A549 (cell line): ENCODE measurements at regions not wholly inside any gene's neighbourhood (a gene's known extent, or its start where the extent isn't known, plus 50 kb on each side); places are given as distances from the start of the nearest gene placed in this dataset.
A peak's percentile ranks its signal among the peaks of the same experiment; 100 is the strongest.
"Not testable (repeated sequence)": the region's sequence is repeated elsewhere in the genome, so short reads cannot be mapped to it uniquely, and the experiment has no call there.

Source experiments
- ATAC-seq, 2 experiments: fragments of 200-7000 bp in 1 of 2; fragments of >200 bp in 1 of 2; cut with Nextera tagmentation in 1 of 2; cut with Tn5 transposase in 1 of 2; 3 replicates each; pipeline versions ENCODE4 v1.8.0 to v1.9.1; 2018 to 2020; ENCODE audit warnings: mild to moderate bottlenecking in 1 of 2, moderate library complexity in 1 of 2
- CTCF ChIA-PET: fragments of 300-600 bp; sonication (Branson Sonifier 250); formaldehyde crosslinking; extraction: SDS; loops from one replicate; lab custom pipeline; 2021; ENCODE audit warnings: antibody characterized with exemption, inconsistent platforms; lab: Yijun Ruan, JAX
- POLR2A ChIA-PET: fragments of 350-600 bp; formaldehyde crosslinking; extraction: SDS; loops from one replicate; lab custom pipeline; 2021; ENCODE audit warnings: antibody characterized with exemption, inconsistent platforms; lab: Yijun Ruan, JAX
- DNase-seq, 2 experiments: peaks; one replicate each; pipeline versions ENCODE4 v3.0.0 to v3.0.0-alpha.2; 2011 to 2016; ENCODE audit warnings: low read depth in 1 of 2, low spot score in 1 of 2
- FAIRE-seq: peaks from 2 replicates; lab custom pipeline; 2011; peaks lifted over from hg19 to GRCh38; lab: Jason Lieb, UNC
- H3K27ac ChIP-seq, 2 experiments: fragments of >200 bp; sonication (Bioruptor Twin); formaldehyde crosslinking; 3 replicates each; pipeline ENCODE4 v1.5.1; 2016 to 2017
- H3K4me1 ChIP-seq: fragments of >200 bp; sonication (Bioruptor Twin); formaldehyde crosslinking; 3 replicates; pipeline ENCODE4 v1.6.1; 2016
- H3K4me2 ChIP-seq: fragments of >200 bp; sonication (Bioruptor Twin); formaldehyde crosslinking; 3 replicates; pipeline ENCODE4 v1.6.1; 2016
- H3K4me3 ChIP-seq: fragments of >200 bp; sonication (Bioruptor Twin); formaldehyde crosslinking; 3 replicates; pipeline ENCODE4 v1.5.1; 2016
- H3K9me3 ChIP-seq: fragments of >200 bp; sonication (Bioruptor Twin); formaldehyde crosslinking; 3 replicates; pipeline ENCODE4 v1.6.1; 2016
- CEBPB ChIP-seq, 2 experiments: fragments of >200 bp in 1 of 2; sonication (Bioruptor Twin) in 1 of 2; formaldehyde crosslinking in 1 of 2; IDR thresholded peaks; 2 replicates each; pipeline ENCODE4 v1.6.1; 2012 to 2016
- GATA3 ChIP-seq: IDR thresholded peaks from 2 replicates; pipeline ENCODE4 v1.6.1; 2012; ENCODE audit warnings: borderline replicate concordance
- HMGXB4 ChIP-seq: fragments of 250-450 bp; sonication (Bioruptor Pico); IDR thresholded peaks from 2 replicates; pipeline ENCODE4 v1.5.0; 2021; ENCODE audit warnings: mild to moderate bottlenecking, moderate library complexity, borderline replicate concordance
- JUN ChIP-seq, 2 experiments: fragments of >200 bp; sonication (Bioruptor Twin); formaldehyde crosslinking; IDR thresholded peaks; 2 replicates in 1 of 2; 3 replicates in 1 of 2; pipeline ENCODE4 v1.6.1; 2016 to 2017
- MAFK ChIP-seq: fragments of 450-650 bp; IDR thresholded peaks from 2 replicates; pipeline ENCODE4 v1.6.1; 2014; ENCODE audit not compliant: partially characterized antibody
- RAD21 ChIP-seq, 2 experiments: fragments of >200 bp in 1 of 2; sonication (Bioruptor Twin) in 1 of 2; formaldehyde crosslinking in 1 of 2; IDR thresholded peaks in 1 of 2; conservative IDR thresholded peaks in 1 of 2; 2 replicates in 1 of 2; 3 replicates in 1 of 2; pipeline ENCODE4 v1.6.1; 2012 to 2018; ENCODE audit warnings: inconsistent platforms in 1 of 2
- RARB ChIP-seq: fragments of 250-450 bp; sonication (Bioruptor Pico); IDR thresholded peaks from 2 replicates; pipeline ENCODE4 v1.8.0; 2021; ENCODE audit warnings: mild to moderate bottlenecking, moderate library complexity
- REST ChIP-seq: fragments of 200-600 bp; sonication (generic); IDR thresholded peaks from 2 replicates; pipeline ENCODE4 v1.6.1; 2016; ENCODE audit warnings: antibody characterized with exemption, mild to moderate bottlenecking, moderate library complexity
- SREBF2 ChIP-seq: fragments of 450-650 bp; IDR thresholded peaks from 2 replicates; pipeline ENCODE4 v1.6.1; 2014; ENCODE audit warnings: mild to moderate bottlenecking, moderate library complexity
- TFCP2L1 ChIP-seq: fragments of 250-450 bp; sonication (Bioruptor Pico); IDR thresholded peaks from 2 replicates; pipeline ENCODE4 v1.5.0; 2021; ENCODE audit warnings: mild to moderate bottlenecking
- WGBS: methylation state at CpG from one replicate; pipeline ENCODE4 v1.1.6; 2017; ENCODE audit errors: missing lambda C conversion rate; 5-methylcytosine and 5-hydroxymethylcytosine counted together

- POLR2A ChIA-PET: interaction anchor here (1.4 kb wide), 2 partner anchors 17 to 33 kb away, joined by 3 to 4 read pairs; no protein-coding TSS in a partner anchor
Measured at GRCh38 chr15:92848852-92849598, 51.1 kb upstream of the CHD2 start.

GRCh38 chr15:92850218-92850617, 49.9 kb upstream of the CHD2 start:
- H3K4me2 ChIP-seq, H3K9me3 ChIP-seq, DNase-seq, H3K27ac ChIP-seq, H3K4me3 ChIP-seq, FAIRE-seq: not testable (repeated sequence)
- ATAC-seq: peak in 1 of 2 experiments; percentile 50; a peak in 3 of 6 replicates
- WGBS: 87% methylated on average over 3 of the region's 3 CpGs
- peaks cover 15% of the 10 kb centered on the region for H3K4me1 ChIP-seq
- CTCF ChIA-PET: interaction anchor here (2.6 kb wide), 1 partner anchor 40 kb away, joined by 6 read pairs; no protein-coding TSS in a partner anchor
- POLR2A ChIA-PET: interaction anchor here (1.0 to 1.4 kb wide), 2 partner anchors 18 to 32 kb away, joined by 3 to 5 read pairs; no protein-coding TSS in a partner anchor
- TF ChIP-seq MAFK: peak; percentile 86
- TF ChIP-seq, all 56 proteins: peak for 1; not testable (repeated sequence) for 55

More at GRCh38 chr15:92848852-92849598, 51.1 kb upstream of the CHD2 start:
- Histone ChIP-seq H3K4me3 (no peak overlapping the region), H3K9me3 (no peaks in the 10 kb centered on the region), H3K4me2 (no peak overlapping the region), H3K4me1 (peaks cover 23% of the 10 kb centered on the region), H3K27ac (no peak overlapping the region)
- CTCF ChIA-PET: interaction anchor here (0.6 to 2.1 kb wide), 2 partner anchors 33 to 40 kb away, joined by 3 to 4 read pairs; no protein-coding TSS in a partner anchor
- no peak for FAIRE-seq
- TF ChIP-seq RAD21 (conservative IDR thresholded peaks at IDR 0.05 in 1 of 2, IDR thresholded peaks at IDR 0.05 in 1 of 2) (no peak), CEBPB (IDR thresholded peaks at IDR 0.05) (no peak), REST (no peak), JUN (IDR thresholded peaks at IDR 0.05) (no peak), TFCP2L1 (no peak), GATA3 (no peak), RARB (CRISPR knock-in tag) (no peak), SREBF2 (no peak), HMGXB4 (CRISPR knock-in tag) (no peak)
- TF ChIP-seq, all 56 proteins: peak for 0
- no peak for DNase-seq
- no peak; a peak in 1 of 6 replicates for ATAC-seq
- WGBS: 85% methylated on average over 13 of the region's 13 CpGs
